Calu3 (cell line): ENCODE measurements at regions not wholly inside any gene's neighbourhood (a gene's known extent, or its start where the extent isn't known, plus 50 kb on each side); places are given as distances from the start of the nearest gene placed in this dataset.
"Not testable (repeated sequence)": the region's sequence is repeated elsewhere in the genome, so short reads cannot be mapped to it uniquely, and the experiment has no call there.

Source experiments
- BruUV-seq: library from RNA; stranded (reverse); fragments of 400-500 nt; replicated peaks from 2 replicates; lab custom pipeline; 2021; lab: Mats Ljungman, UMichigan
- CTCF ChIA-PET: fragments of 300-600 bp; sonication (Branson Sonifier 250); formaldehyde crosslinking; loops from one replicate; lab custom pipeline; 2022; ENCODE audit warnings: antibody characterized with exemption; lab: Charles Lee
- DNase-seq: peaks from one replicate; pipeline ENCODE4 v3.0.0; 2022
- H3K27ac Mint-ChIP-seq: one replicate; pipeline ENCODE4 v1.8.0; 2022; ENCODE audit warnings: mixed read lengths; ENCODE audit not compliant: unreplicated experiment
- H3K27me3 Mint-ChIP-seq: one replicate; pipeline ENCODE4 v1.8.0; 2022; ENCODE audit warnings: mixed read lengths; ENCODE audit not compliant: unreplicated experiment
- H3K36me3 Mint-ChIP-seq: one replicate; pipeline ENCODE4 v1.8.0; 2022; ENCODE audit warnings: mild to moderate bottlenecking, moderate library complexity, mixed read lengths; ENCODE audit not compliant: insufficient read depth, unreplicated experiment
- H3K4me1 Mint-ChIP-seq: one replicate; pipeline ENCODE4 v1.8.0; 2022; ENCODE audit warnings: mild to moderate bottlenecking, low read depth, mixed read lengths; ENCODE audit not compliant: unreplicated experiment
- H3K4me3 Mint-ChIP-seq: one replicate; pipeline ENCODE4 v1.8.0; 2022; ENCODE audit warnings: mild to moderate bottlenecking, low read depth, moderate library complexity, mixed read lengths; ENCODE audit not compliant: unreplicated experiment
- H3K9me3 Mint-ChIP-seq: one replicate; pipeline ENCODE4 v1.8.0; 2022; ENCODE audit warnings: low read depth, mixed read lengths; ENCODE audit not compliant: unreplicated experiment
- CTCF ChIP-seq: fragments of 200-600 bp; IDR thresholded peaks from one replicate; pipeline ENCODE4 v1.8.0; 2022; ENCODE audit warnings: antibody characterized with exemption; ENCODE audit not compliant: unreplicated experiment
- intact Hi-C: fragments of 100-400 bp; cut with micrococcal nuclease; formaldehyde crosslinking; loops from one replicate; pipeline ENCODE4 v1.10.0; 2022; ENCODE audit not compliant: unreplicated experiment

GRCh38 chr1:215321802-215322201 is 239.3 kb downstream of the KCNK2 start:
- H3K27me3 Mint-ChIP-seq = no peaks in the 10 kb centered on the region
- H3K4me1 Mint-ChIP-seq = peaks cover 12% of the 10 kb centered on the region
- H3K27ac Mint-ChIP-seq = no peak overlapping the region
- CTCF ChIA-PET = interaction anchor here (0.6 kb wide), 1 partner anchor 114 kb away, joined by 3 read pairs; no protein-coding TSS in a partner anchor
- intact Hi-C loops = no loop called here
- H3K36me3 Mint-ChIP-seq = no peaks in the 10 kb centered on the region
- H3K9me3 Mint-ChIP-seq = peaks cover 5% of the 10 kb centered on the region
- no TSS peak for BruUV-seq
- H3K4me3 Mint-ChIP-seq = no peak overlapping the region
- no peak for TF ChIP-seq CTCF
- DNase-seq = no peak

- intact Hi-C loops, H3K4me3 Mint-ChIP-seq, CTCF ChIA-PET, H3K27me3 Mint-ChIP-seq, H3K9me3 Mint-ChIP-seq, H3K36me3 Mint-ChIP-seq, DNase-seq, H3K27ac Mint-ChIP-seq, BruUV-seq: not testable (repeated sequence)
- peaks cover 12% of the 10 kb centered on the region for H3K4me1 Mint-ChIP-seq
Observed at GRCh38 chr1:215323992-215324391, 241.5 kb downstream of the KCNK2 start.

DNA sequence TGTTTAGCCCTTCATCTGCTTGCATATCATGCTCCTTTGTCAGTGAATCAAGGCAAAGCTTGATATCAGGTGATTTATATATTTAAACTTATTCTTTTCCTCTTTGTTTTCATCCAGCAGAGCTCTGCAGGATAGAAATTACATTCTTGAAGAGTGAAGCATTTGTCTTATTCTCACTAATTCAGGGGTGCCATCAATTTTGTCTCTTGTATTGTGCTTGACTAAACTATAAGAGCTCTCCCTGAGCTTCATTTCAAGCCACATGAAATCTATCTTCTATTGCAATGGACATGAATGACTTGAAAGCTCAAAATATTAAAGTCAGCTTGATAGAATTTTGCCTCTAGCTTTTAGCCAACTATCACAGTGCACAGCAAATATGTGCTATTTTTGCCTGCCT is 236.7 kb upstream of the KCTD3 start:
- no peak for TF ChIP-seq CTCF
- BruUV-seq = no TSS peak

DNA sequence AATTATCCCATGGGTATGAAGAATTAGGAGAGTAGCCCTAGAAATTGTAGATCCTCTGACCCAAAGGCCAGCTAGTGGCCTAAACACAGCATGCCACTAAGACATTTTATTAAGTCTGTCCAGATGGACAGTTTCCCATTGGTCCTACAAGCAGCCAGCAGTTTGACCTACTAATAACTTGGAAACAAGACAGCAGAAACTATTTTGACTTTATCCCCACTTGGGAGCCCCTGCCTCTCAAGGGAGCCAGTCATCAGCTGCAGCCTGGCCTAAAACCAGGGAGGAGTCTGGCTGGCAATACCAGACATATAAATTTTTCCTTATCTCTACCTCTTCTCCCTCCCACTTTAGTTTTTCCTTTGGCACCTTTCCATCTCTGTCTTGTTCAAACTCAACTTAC is 222.6 kb upstream of the KCTD3 start:
- no peak for DNase-seq
- Mint-ChIP-seq H3K27ac (no peak overlapping the region), H3K4me1 (no peaks in the 10 kb centered on the region), H3K36me3 (no peaks in the 10 kb centered on the region), H3K27me3 (no peaks in the 10 kb centered on the region), H3K9me3 (no peaks in the 10 kb centered on the region), H3K4me3 (no peak overlapping the region)
- intact Hi-C loops = no loop called here
- no peak for TF ChIP-seq CTCF
- no TSS peak for BruUV-seq
- CTCF ChIA-PET = no interaction called here

More for the DNA sequence above, 236.7 kb upstream of the KCTD3 start:
- no peaks in the 10 kb centered on the region for H3K36me3 Mint-ChIP-seq
- no peaks in the 10 kb centered on the region for H3K9me3 Mint-ChIP-seq
- peaks cover 11% of the 10 kb centered on the region for H3K4me1 Mint-ChIP-seq
- no peak overlapping the region for H3K27ac Mint-ChIP-seq
- intact Hi-C loops = no loop called here
- no peak for DNase-seq
- no peaks in the 10 kb centered on the region for H3K27me3 Mint-ChIP-seq
- CTCF ChIA-PET = no interaction called here
- H3K4me3 Mint-ChIP-seq = no peak overlapping the region

GRCh38 chr1:215345208-215345607 is 221.9 kb upstream of the KCTD3 start:
- CTCF ChIA-PET = no interaction called here
- no peaks in the 10 kb centered on the region for H3K4me1 Mint-ChIP-seq
- BruUV-seq = no TSS peak

More at GRCh38 chr1:215345208-215345607, 221.9 kb upstream of the KCTD3 start:
- Mint-ChIP-seq H3K9me3 (no peaks in the 10 kb centered on the region), H3K4me3 (no peak overlapping the region), H3K27ac (no peak overlapping the region), H3K27me3 (no peaks in the 10 kb centered on the region), H3K36me3 (no peaks in the 10 kb centered on the region)
- no peak for TF ChIP-seq CTCF
- no peak for DNase-seq
- intact Hi-C loops = no loop called here
